HEK293T (cell line): ENCODE measurements at regions not wholly inside any gene's neighbourhood (a gene's known extent, or its start where the extent isn't known, plus 50 kb on each side); places are given as distances from the start of the nearest gene placed in this dataset.
"Not testable (repeated sequence)": the region's sequence is repeated elsewhere in the genome, so short reads cannot be mapped to it uniquely, and the experiment has no call there.

Experiments used
- FOXA1 ChIP-seq: fragments of 450-650 bp; IDR thresholded peaks from 2 replicates; pipeline ENCODE4 v1.6.1; 2016; ENCODE audit warnings: mild to moderate bottlenecking
- FOXK2 ChIP-seq: fragments of 450-650 bp; IDR thresholded peaks from 2 replicates; pipeline ENCODE4 v1.6.1; 2016; ENCODE audit warnings: mild to moderate bottlenecking
- FOXM1 ChIP-seq: fragments of 450-650 bp; IDR thresholded peaks from 2 replicates; pipeline ENCODE4 v1.6.1; 2017; ENCODE audit warnings: mild to moderate bottlenecking, borderline replicate concordance
- L3MBTL2 ChIP-seq: fragments of 450-650 bp; conservative IDR thresholded peaks from 2 replicates; pipeline ENCODE4 v1.6.1; 2016; ENCODE audit warnings: mild to moderate bottlenecking
- SP1 ChIP-seq: fragments of 450-650 bp; IDR thresholded peaks from 2 replicates; pipeline ENCODE4 v1.6.1; 2017

- not testable (repeated sequence) for TF ChIP-seq SP1, L3MBTL2, FOXM1, FOXA1, FOXK2
Measured at GRCh38 chr20:29497684-29498083, 1759.8 kb upstream of the DEFB115 start.
